HCT116 (cell line): ENCODE measurements at regions not wholly inside any gene's neighbourhood (a gene's known extent, or its start where the extent isn't known, plus 50 kb on each side); places are given as distances from the start of the nearest gene placed in this dataset.

Source experiments
- CTCF ChIP-seq, 3 experiments: fragments of 200-600 bp in 1 of 3; sonication (generic) in 1 of 3; IDR thresholded peaks in 2 of 3; conservative IDR thresholded peaks in 1 of 3; 2 replicates each; pipeline ENCODE4 v1.5.1; 2012 to 2017; ENCODE audit warnings: low read depth in 2 of 3, low read length in 2 of 3, antibody characterized with exemption in 1 of 3, borderline replicate concordance in 1 of 3, control low read depth in 1 of 3, mild to moderate bottlenecking in 1 of 3, mixed read lengths in 1 of 3, mixed run types in 1 of 3, moderate library complexity in 1 of 3; ENCODE audit not compliant: insufficient read depth in 1 of 3
- EZH2 ChIP-seq: fragments of 200-600 bp; sonication (generic); IDR thresholded peaks from 2 replicates; pipeline ENCODE4 v1.6.1; 2017; ENCODE audit warnings: antibody characterized with exemption, mixed run types
- EZH2phosphoT487 ChIP-seq: fragments of 200-600 bp; IDR thresholded peaks from 2 replicates; pipeline ENCODE4 v1.6.1; 2018; ENCODE audit warnings: antibody characterized with exemption, borderline replicate concordance
- POLR2A ChIP-seq: IDR thresholded peaks from 2 replicates; pipeline ENCODE4 v1.7.0; 2011; ENCODE audit warnings: borderline replicate concordance; ENCODE audit not compliant: insufficient read depth, insufficient read length; ENCODE audit errors: extremely low read depth
- POLR2AphosphoS5 ChIP-seq: IDR thresholded peaks from 2 replicates; pipeline ENCODE4 v1.6.1; 2011; ENCODE audit warnings: mild to moderate bottlenecking, low read depth, low read length, moderate library complexity
- REST ChIP-seq: IDR thresholded peaks from 2 replicates; pipeline ENCODE4 v1.6.1; 2012; ENCODE audit warnings: low read depth
- SIN3A ChIP-seq: IDR thresholded peaks from 2 replicates; pipeline ENCODE4 v1.6.1; 2012; ENCODE audit warnings: low read depth
- ZFX ChIP-seq: fragments of 450-650 bp; IDR thresholded peaks from 2 replicates; pipeline ENCODE4 v1.6.1; 2017

- TF ChIP-seq CTCF (IDR thresholded peaks at IDR 0.05 in 2 of 3, conservative IDR thresholded peaks at IDR 0.05 in 1 of 3; ENCODE audit: borderline replicate concordance in 1 of 3, insufficient read depth in 1 of 3, low read depth in 2 of 3, low read length in 2 of 3) (no peak), EZH2 (no peak), POLR2AphosphoS5 (no peak), POLR2A (no peak), SIN3A (no peak), REST (no peak), ZFX (no peak), EZH2phosphoT487 (no peak)
These were observed 393.6 kb upstream of the IZUMO3 start for GRCh38 chr9:24939109-24939850.
